GM19455 (cell line): ENCODE measurements at regions not wholly inside any gene's neighbourhood (a gene's known extent, or its start where the extent isn't known, plus 50 kb on each side); places are given as distances from the start of the nearest gene placed in this dataset.
"Not testable (repeated sequence)": the region's sequence is repeated elsewhere in the genome, so short reads cannot be mapped to it uniquely, and the experiment has no call there.

Experiments used
- ATAC-seq: cut with Tn5 transposase; IDR thresholded peaks from one replicate; pipeline ENCODE4 v1.9.1; 2021; ENCODE audit not compliant: unreplicated experiment

DNA sequence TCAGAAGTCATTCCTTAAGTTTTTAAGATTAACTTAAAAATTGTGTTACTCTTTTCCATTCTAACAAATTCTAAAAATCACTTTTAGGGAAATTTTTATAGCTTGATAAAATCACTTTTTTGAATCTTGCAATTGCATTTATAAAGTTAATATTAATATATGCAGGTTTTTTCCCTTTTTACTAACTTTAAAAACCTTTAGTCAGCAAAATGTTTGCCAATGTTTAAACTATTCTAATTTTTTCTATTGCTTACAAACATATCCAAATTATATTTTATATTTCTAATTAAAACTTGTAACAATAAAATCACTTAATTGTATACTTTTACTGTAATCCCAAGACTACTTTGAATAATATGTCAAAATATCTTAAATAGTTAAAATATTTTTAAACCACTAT, 839.4 kb downstream of the TBL1XR1 start:
- ATAC-seq, result no peak

DNA sequence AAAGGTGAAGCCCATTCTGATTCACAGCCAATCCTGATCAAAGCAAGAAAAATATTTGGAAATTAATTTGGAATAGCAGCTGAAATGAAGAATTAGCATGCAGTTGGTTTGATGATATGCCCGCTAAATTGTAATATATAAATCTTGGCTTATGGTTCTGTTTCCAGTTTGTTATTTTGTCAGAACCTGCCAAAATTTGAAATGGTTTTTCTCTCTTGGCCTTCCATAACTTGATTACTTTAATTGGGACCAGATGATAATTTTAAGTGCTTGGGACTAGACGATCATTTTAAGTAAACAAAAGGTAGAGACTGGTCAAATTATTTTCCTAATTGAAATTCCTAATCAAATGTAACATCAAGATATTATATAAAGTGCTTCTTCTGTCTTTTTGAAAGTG, 842.4 kb downstream of the TBL1XR1 start:
- ATAC-seq, result no peak

- ATAC-seq, result no peak
These were observed 844.5 kb downstream of the TBL1XR1 start for GRCh38 chr3:176352716-176353334.

- no peak for ATAC-seq
These were observed 845.9 kb downstream of the TBL1XR1 start for GRCh38 chr3:176351408-176351807.

GRCh38 chr3:176349706-176350105, 847.6 kb downstream of the TBL1XR1 start:
- ATAC-seq, result no peak

GRCh38 chr3:176347424-176348146, 849.7 kb downstream of the TBL1XR1 start:
- ATAC-seq, result no peak

- ATAC-seq, result no peak
These were observed 855.3 kb downstream of the TBL1XR1 start for GRCh38 chr3:176341963-176342362.

DNA sequence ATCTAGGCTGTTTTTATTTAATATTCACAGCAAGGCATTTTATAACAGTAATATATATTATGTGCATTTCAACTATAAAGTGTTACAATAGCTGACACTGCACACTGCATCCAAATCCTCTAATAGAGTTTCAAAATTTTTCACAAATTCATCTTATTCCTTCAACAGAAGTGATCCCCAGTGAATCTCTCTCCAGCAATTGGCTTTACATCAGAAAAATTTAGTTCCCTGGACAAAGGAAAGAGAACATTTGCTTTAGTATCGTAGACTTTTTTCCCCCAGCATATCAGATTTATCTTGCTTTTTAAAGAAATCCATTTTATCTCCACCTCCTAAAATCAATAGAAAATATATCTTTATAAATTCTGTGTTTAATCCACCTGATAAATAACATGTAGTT, 868.6 kb downstream of the TBL1XR1 start:
- no peak for ATAC-seq

DNA sequence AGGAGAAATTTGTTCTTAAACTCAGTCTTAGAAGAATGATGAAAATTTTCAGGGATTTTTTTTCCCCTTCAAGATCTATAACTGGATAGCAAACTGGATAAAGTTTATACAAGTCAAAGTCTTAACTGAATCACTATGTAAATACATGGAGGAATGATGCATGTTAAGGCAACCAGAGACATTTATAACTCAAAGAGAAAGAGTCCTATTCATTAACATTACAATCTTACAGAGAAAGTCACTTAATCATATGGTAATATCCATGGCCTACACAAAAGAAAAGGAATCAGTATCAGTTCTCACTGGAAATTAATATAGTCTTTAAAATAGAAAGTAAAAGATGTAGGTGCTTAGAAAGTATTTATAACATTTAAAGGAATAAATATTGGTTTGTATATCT, 869.1 kb downstream of the TBL1XR1 start:
- no peak for ATAC-seq

DNA sequence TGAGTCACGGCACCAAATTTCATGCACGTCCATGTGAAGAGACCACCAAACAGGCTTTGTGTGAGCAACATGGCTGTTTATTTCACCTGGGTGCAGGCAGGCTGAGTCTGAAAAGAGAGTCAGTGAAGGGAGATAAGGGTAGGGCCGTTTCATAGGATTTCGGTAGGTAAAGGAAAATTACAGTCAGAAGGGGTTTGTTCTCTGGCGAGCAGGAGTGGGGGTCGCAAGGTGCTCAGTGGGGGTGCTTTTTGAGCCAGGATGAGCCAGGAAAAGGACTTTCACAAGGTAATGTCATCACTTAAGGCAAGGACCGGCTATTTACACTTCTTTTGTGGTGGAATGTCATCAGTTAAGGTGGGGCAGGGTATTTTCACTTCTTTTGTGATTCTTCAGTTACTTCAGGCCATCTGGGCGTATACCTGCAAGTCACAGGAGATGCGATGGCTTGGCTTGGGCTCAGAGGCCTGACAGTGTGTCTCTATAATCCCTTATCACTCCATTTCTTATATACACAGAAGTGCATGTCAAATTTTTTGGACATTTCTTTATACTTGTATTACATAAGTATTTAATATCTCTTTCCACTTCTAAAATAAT, 870.3 kb downstream of the TBL1XR1 start:
- ATAC-seq, result not testable (repeated sequence)

DNA sequence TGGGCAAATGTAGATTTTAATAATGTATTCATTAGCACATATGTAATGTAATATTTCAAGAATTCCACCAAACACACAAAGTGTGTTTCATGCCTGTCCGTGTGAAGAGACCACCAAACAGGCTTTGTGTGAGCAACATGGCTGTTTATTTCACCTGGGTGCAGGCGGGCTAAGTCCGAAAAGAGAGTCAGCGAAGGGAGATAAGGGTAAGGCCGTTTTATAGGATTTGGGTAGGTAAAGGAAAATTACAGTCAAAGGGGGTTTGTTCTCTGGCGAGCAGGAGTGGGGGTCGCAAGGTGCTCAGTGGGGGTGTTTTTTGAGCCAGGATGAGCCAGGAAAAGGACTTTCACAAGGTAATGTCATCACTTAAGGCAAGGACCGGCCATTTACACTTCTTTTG, 875.8 kb downstream of the TBL1XR1 start:
- ATAC-seq, result not testable (repeated sequence)

- no peak for ATAC-seq
These were observed 876.2 kb downstream of the TBL1XR1 start for GRCh38 chr3:176321099-176321498.

GRCh38 chr3:176313426-176313825, 883.9 kb downstream of the TBL1XR1 start:
- ATAC-seq, result no peak

GRCh38 chr3:176310641-176311040, 886.6 kb downstream of the TBL1XR1 start:
- no peak for ATAC-seq

DNA sequence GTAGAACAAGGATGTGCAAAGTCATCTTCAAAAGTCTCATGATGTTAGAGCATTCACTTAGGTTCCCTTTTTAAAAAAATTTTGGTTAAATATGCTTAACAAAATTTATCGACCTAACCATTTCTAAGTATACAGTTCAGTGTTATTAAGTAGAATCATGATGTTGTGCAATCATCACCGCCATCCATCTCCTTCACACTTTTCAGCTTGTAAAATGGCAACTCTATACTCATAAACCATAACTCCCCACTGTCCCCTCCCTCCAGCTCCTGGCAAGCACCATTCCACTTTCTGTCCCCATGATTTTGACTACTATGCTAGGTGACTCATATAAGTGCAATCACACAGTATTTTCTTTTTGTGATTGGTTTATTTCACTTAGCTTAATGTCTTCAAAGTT, 895.0 kb downstream of the TBL1XR1 start:
- no peak for ATAC-seq

DNA sequence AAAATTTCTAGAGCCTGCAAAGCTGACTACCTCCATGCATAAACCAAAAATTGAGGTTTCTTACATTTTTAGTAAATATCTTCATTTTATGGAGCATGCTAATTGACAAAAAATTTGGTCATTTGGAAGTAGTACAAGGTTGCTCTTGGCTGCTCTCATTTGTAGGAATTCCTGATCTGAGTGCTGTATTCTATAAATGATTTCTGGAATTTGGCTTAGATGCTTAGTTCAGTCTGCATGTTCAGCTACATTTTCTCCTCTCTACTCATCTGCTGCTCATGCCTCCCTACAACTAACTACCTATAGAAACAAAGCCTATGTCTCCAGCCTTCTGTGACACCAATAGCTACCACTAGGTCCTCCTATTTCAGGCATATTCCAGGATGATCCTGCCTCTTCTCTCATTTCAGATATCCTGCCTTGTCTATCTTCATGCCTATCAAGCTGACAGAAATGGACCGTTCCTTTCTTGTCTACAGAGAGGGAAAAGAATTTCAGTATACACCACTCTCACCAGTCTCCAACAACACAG, 901.1 kb downstream of the TBL1XR1 start:
- ATAC-seq, result no peak

DNA sequence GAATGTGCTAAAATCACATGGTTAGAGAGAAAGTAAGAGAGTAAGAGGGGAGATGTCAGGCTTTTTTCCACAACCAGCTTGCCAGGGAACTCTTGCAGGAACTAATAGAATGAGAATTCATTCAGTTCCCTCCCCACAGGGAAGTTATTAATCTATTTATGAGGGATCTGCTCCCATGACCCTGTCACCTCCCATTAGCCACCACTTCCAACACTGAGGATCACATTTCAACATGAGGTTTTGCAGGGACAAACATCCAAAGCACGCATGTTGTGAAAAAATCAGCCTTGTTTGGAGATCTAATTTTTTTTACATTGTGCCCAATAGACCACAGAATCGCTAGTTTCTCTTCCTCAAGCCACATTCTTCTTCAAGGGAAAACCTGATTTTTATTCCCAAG, 904.0 kb downstream of the TBL1XR1 start:
- ATAC-seq, result no peak

- no peak for ATAC-seq
These were observed 910.7 kb downstream of the TBL1XR1 start for GRCh38 chr3:176286476-176287085.

- ATAC-seq, result no peak
These were observed 921.7 kb downstream of the TBL1XR1 start for GRCh38 chr3:176275538-176275937.

- ATAC-seq, result no peak
These were observed 922.2 kb downstream of the TBL1XR1 start for GRCh38 chr3:176275113-176275512.

GRCh38 chr3:176274161-176274560, 923.1 kb downstream of the TBL1XR1 start:
- no peak for ATAC-seq

DNA sequence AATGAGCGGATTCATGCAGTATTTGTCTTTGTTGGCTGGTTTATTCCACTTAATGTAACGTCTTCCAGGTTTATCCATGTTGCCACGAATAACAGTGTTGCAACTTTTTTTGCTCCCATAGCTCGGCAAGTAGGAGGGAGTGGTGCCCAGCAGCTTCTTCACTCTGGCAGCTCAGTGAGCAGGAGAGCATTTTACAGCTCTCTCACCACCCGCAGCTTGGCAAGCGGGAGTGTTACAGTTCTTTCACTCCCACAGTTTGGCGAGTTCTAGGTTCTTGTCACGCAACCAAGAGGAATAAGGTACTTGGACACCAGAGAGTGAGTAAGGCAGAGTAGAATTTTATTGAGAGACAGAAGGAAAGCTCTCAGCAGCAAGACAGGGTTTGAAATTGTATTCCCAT, 935.2 kb downstream of the TBL1XR1 start:
- ATAC-seq, result no peak
